ENCODE measurements at regions not wholly inside any gene's neighbourhood (a gene's known extent, or its start where the extent isn't known, plus 50 kb on each side); places are given as distances from the start of the nearest gene placed in this dataset.

DNA sequence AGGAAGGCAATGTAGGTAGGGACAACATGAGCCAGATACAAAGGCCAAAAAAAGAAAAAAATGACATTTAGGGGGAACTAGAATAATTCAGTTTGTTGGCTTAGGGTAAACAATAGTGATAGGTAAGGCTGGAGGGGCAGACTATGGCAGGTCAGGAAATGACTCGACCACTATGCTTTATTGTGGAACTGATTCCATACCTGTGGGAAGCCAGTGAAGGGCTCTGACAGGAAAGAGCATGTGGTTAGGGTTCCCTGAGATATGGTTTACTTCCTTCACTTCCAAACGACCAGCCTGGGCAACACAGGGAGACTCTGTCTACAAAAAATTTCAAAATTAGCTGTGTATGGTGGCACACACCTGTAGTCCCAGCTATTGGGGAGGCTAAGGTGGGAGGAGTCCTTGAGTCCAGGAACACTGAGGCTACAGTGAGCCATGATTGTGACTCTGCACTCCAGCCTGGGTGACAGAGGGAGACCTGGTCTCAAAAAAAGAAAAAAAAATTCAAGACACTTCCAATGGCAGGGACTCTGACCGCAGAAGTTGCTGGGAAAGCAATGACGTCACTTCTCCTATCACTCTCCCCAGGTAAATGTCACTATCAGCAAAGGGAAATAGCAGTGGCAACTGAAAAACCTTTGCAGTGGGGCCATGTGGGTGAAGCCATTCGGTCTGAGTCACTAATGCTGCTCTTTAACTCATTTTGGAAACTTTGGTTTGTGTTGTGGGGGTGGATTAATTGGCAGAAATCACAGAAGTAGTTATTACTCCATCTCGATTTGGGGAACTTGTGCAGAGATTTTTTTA lies 192.8 kb upstream of the TSC22D1 start:
- Histone ChIP-seq H3K27me3 (no peaks in the 10 kb centered on the region), H3K4me3 (no peak overlapping the region), H3K4me1 (ENCODE audit: insufficient read depth) (peaks cover 20% of the 10 kb centered on the region), H3K79me2 (no peaks in the 10 kb centered on the region), H2AFZ (no peak overlapping the region), H3K9me3 (ENCODE audit: low read depth) (no peaks in the 10 kb centered on the region), H3K4me2 (no peak overlapping the region), H3K9me2 (replicated peaks; ENCODE audit: insufficient read depth) (no peaks in the 10 kb centered on the region), H3K36me3 (replicated peaks; ENCODE audit: insufficient read depth, low read depth) (no peaks in the 10 kb centered on the region), H4K20me1 (ENCODE audit: insufficient read depth, poor library complexity, severe bottlenecking) (no peaks in the 10 kb centered on the region), H3K27ac (peak overlapping the region; percentile 3)
- peak; percentile 35 for DNase-seq (ENCODE audit: low spot score)
- TF ChIP-seq EZH2 (IDR thresholded peaks at IDR 0.05; ENCODE audit: borderline replicate concordance) = no peak
- no peak for TF ChIP-seq EZH2phosphoT487 (IDR thresholded peaks at IDR 0.05; ENCODE audit: low read depth, severe bottlenecking, unreplicated experiment)
- TF ChIP-seq, protein P1, sequence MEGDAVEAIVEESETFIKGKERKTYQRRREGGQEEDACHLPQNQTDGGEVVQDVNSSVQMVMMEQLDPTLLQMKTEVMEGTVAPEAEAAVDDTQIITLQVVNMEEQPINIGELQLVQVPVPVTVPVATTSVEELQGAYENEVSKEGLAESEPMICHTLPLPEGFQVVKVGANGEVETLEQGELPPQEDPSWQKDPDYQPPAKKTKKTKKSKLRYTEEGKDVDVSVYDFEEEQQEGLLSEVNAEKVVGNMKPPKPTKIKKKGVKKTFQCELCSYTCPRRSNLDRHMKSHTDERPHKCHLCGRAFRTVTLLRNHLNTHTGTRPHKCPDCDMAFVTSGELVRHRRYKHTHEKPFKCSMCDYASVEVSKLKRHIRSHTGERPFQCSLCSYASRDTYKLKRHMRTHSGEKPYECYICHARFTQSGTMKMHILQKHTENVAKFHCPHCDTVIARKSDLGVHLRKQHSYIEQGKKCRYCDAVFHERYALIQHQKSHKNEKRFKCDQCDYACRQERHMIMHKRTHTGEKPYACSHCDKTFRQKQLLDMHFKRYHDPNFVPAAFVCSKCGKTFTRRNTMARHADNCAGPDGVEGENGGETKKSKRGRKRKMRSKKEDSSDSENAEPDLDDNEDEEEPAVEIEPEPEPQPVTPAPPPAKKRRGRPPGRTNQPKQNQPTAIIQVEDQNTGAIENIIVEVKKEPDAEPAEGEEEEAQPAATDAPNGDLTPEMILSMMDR (IDR thresholded peaks at IDR 0.05; ENCODE audit: poor library complexity) = no peak
- WGBS (ENCODE audit: low lambda C conversion rate, missing lambda C conversion rate) = 64% methylated on average over 6 of the region's 6 CpGs

DNA sequence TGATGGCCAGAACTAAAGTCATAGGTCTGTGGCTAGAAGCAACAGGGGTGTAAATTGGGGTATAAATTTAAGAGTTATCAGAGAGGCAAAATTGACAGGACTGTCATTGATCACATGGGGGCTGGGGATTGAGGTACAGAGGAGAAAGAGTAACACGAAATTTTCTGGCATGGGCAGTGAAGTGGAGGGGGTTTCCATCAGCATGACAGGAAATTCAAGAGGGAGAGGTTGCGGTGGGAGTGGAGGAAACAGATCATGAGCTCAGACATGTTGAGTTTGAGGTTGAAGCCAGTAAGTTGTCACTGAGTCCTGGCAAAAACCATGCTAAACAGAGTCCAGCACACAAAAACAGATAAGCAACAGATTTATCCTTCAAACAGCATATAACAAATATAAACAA lies 192.1 kb upstream of the TSC22D1 start:
- DNase-seq (ENCODE audit: low spot score) = no peak
- H2AFZ ChIP-seq = no peak overlapping the region

DNA sequence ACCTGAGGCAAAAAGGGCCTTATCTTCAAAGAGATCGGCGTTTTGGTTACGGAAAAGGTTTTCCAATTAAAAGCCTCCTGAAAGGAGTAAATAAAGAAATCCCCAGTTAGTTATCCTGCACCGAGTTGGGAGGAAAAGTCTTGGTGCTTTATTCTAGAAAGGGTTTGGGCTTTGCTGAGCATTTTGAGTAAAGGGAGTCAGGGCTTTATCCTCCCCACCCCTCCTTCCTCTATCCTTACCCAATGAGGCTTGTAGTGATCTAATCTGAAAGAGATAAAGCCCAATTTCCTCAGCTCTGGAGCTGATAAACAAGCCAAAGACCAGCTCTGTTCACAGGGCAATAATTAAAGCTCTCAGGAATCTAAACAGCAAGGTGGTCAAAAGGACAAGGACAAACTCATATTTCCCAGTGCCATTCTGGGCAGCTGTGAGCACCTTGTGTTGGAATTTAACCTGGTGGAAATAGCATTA lies 188.9 kb upstream of the TSC22D1 start:
- no peaks in the 10 kb centered on the region for H3K9me3 ChIP-seq (ENCODE audit: low read depth)
- no peak overlapping the region for H2AFZ ChIP-seq
- no peaks in the 10 kb centered on the region for H4K20me1 ChIP-seq (ENCODE audit: insufficient read depth, poor library complexity, severe bottlenecking)
- 17% methylated on average over 4 of the region's 4 CpGs for WGBS (ENCODE audit: low lambda C conversion rate, missing lambda C conversion rate)
- H3K27me3 ChIP-seq = no peaks in the 10 kb centered on the region
- peaks cover 33% of the 10 kb centered on the region for H3K4me1 ChIP-seq (ENCODE audit: insufficient read depth)
- no peaks in the 10 kb centered on the region for H3K9me2 ChIP-seq (replicated peaks; ENCODE audit: insufficient read depth)
- H3K4me3 ChIP-seq = no peak overlapping the region
- peak; percentile 65 for DNase-seq (ENCODE audit: low spot score)
- H3K4me2 ChIP-seq = peak overlapping the region; percentile 52
- H3K27ac ChIP-seq = peak overlapping the region; percentile 86
- H3K36me3 ChIP-seq (replicated peaks; ENCODE audit: insufficient read depth, low read depth) = no peaks in the 10 kb centered on the region
- TF ChIP-seq EZH2 (IDR thresholded peaks at IDR 0.05; ENCODE audit: borderline replicate concordance) (no peak), EZH2phosphoT487 (IDR thresholded peaks at IDR 0.05; ENCODE audit: low read depth, severe bottlenecking, unreplicated experiment) (no peak)
- TF ChIP-seq, protein P1 (IDR thresholded peaks at IDR 0.05; ENCODE audit: poor library complexity) = no peak
- no peaks in the 10 kb centered on the region for H3K79me2 ChIP-seq

More for the DNA sequence above, 192.1 kb upstream of the TSC22D1 start:
- Histone ChIP-seq H3K4me2 (no peak overlapping the region), H3K36me3 (replicated peaks; ENCODE audit: insufficient read depth, low read depth) (no peaks in the 10 kb centered on the region), H3K27me3 (no peaks in the 10 kb centered on the region), H3K27ac (no peak overlapping the region), H3K4me1 (ENCODE audit: insufficient read depth) (peaks cover 25% of the 10 kb centered on the region), H3K9me2 (replicated peaks; ENCODE audit: insufficient read depth) (no peaks in the 10 kb centered on the region), H4K20me1 (ENCODE audit: insufficient read depth, poor library complexity, severe bottlenecking) (no peaks in the 10 kb centered on the region), H3K4me3 (no peak overlapping the region), H3K9me3 (ENCODE audit: low read depth) (no peaks in the 10 kb centered on the region), H3K79me2 (no peaks in the 10 kb centered on the region)
- TF ChIP-seq EZH2 (IDR thresholded peaks at IDR 0.05; ENCODE audit: borderline replicate concordance) (no peak), EZH2phosphoT487 (IDR thresholded peaks at IDR 0.05; ENCODE audit: low read depth, severe bottlenecking, unreplicated experiment) (no peak)
- TF ChIP-seq, protein P1 (IDR thresholded peaks at IDR 0.05; ENCODE audit: poor library complexity) = no peak
- WGBS (ENCODE audit: low lambda C conversion rate, missing lambda C conversion rate) = 59% methylated on average over 2 of the region's 2 CpGs
